ENCODE measurements at regions not wholly inside any gene's neighbourhood (a gene's known extent, or its start where the extent isn't known, plus 50 kb on each side); places are given as distances from the start of the nearest gene placed in this dataset.

- TF ChIP-seq, protein P1, sequence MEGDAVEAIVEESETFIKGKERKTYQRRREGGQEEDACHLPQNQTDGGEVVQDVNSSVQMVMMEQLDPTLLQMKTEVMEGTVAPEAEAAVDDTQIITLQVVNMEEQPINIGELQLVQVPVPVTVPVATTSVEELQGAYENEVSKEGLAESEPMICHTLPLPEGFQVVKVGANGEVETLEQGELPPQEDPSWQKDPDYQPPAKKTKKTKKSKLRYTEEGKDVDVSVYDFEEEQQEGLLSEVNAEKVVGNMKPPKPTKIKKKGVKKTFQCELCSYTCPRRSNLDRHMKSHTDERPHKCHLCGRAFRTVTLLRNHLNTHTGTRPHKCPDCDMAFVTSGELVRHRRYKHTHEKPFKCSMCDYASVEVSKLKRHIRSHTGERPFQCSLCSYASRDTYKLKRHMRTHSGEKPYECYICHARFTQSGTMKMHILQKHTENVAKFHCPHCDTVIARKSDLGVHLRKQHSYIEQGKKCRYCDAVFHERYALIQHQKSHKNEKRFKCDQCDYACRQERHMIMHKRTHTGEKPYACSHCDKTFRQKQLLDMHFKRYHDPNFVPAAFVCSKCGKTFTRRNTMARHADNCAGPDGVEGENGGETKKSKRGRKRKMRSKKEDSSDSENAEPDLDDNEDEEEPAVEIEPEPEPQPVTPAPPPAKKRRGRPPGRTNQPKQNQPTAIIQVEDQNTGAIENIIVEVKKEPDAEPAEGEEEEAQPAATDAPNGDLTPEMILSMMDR (IDR thresholded peaks at IDR 0.05): no peak
- H3K36me3 Mint-ChIP-seq (ENCODE audit: low read depth): no peaks in the 10 kb centered on the region
- no peaks in the 10 kb centered on the region for H3K9me3 Mint-ChIP-seq
- no peak overlapping the region for H3K27ac Mint-ChIP-seq
- H3K27me3 Mint-ChIP-seq (ENCODE audit: insufficient read depth): peaks cover 22% of the 10 kb centered on the region
- DNase-seq: no peak
- no peak overlapping the region for H3K4me3 Mint-ChIP-seq
- no peaks in the 10 kb centered on the region for H3K4me1 Mint-ChIP-seq (ENCODE audit: low read depth)
Measured at GRCh38 chr1:177793900-177794299, 176.0 kb downstream of the SEC16B start.

GRCh38 chr1:177790566-177790965, 179.3 kb downstream of the SEC16B start:
- no peak for DNase-seq
- H3K27ac Mint-ChIP-seq: no peak overlapping the region
- peaks cover 7% of the 10 kb centered on the region for H3K4me1 Mint-ChIP-seq (ENCODE audit: low read depth)
- no peaks in the 10 kb centered on the region for H3K9me3 Mint-ChIP-seq
- H3K4me3 Mint-ChIP-seq: no peak overlapping the region
- TF ChIP-seq, protein P1 (IDR thresholded peaks at IDR 0.05): no peak
- peaks cover 10% of the 10 kb centered on the region for H3K27me3 Mint-ChIP-seq (ENCODE audit: insufficient read depth)
- H3K36me3 Mint-ChIP-seq (ENCODE audit: low read depth): no peaks in the 10 kb centered on the region

GRCh38 chr1:177789956-177790355, 179.9 kb downstream of the SEC16B start:
- DNase-seq: no peak
- Mint-ChIP-seq H3K4me1 (ENCODE audit: low read depth) (peaks cover 7% of the 10 kb centered on the region), H3K36me3 (ENCODE audit: low read depth) (no peaks in the 10 kb centered on the region), H3K4me3 (no peak overlapping the region), H3K27me3 (ENCODE audit: insufficient read depth) (peaks cover 10% of the 10 kb centered on the region), H3K9me3 (no peaks in the 10 kb centered on the region), H3K27ac (no peak overlapping the region)
- TF ChIP-seq, protein P1 (IDR thresholded peaks at IDR 0.05): no peak

DNA sequence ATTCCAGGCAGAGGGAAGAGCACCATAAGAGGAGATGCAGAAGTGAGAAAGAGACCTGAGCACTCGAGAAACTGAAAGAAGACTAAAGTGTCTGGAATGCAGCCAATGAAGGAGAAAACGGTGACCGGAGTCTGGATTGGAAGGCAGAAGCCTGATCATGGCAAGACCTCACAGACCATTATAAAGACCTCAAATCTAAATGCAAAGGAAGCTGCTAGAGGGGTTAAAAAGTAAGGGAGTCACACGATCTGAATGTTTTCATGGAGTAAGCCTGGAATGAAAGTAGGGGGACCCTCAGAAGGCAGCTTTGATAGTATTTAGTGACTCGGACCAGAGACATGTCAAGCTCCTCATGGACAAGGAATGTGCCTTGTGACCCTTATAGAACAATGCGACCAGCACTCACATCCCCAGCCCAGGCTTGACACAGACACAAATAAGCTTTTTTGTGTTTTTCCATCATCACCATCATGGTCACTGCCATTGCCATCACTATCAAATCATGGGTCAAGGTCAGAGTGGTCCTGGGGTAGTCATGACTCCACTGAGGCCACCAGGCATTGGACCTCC, 183.6 kb downstream of the SEC16B start:
- H3K27ac Mint-ChIP-seq: no peak overlapping the region
- H3K27me3 Mint-ChIP-seq (ENCODE audit: insufficient read depth): no peaks in the 10 kb centered on the region; the same call in none of the 2 replicates
- DNase-seq: no peak
- H3K4me3 Mint-ChIP-seq: peak overlapping the region; percentile 6; the same call in 1 of the 2 replicates
- TF ChIP-seq, protein P1 (IDR thresholded peaks at IDR 0.05): no peak
- H3K4me1 Mint-ChIP-seq (ENCODE audit: low read depth): peaks cover 12% of the 10 kb centered on the region
- H3K9me3 Mint-ChIP-seq: no peaks in the 10 kb centered on the region
- no peaks in the 10 kb centered on the region for H3K36me3 Mint-ChIP-seq (ENCODE audit: low read depth)

DNA sequence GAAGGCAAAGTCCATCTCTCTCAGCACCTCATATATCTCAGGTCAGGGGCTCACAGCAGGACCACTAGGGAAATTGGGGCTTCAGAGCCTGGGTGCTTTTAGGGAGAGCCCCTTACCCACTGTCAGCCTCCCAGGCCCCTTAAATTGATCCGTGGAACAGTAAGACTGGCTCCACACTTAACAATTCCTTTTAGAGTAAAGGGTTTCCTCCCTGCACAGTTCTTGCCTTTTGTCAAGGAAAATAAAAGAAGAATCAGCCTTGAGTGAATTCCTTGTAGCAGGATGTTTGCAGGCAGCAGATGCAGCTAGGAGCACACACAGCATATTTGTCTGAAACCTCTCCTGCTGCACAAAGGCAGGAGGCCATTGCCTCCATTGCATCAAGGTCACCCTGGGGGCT, 184.9 kb downstream of the SEC16B start:
- DNase-seq: no peak
- Mint-ChIP-seq H3K27me3 (ENCODE audit: insufficient read depth) (peaks cover 1% of the 10 kb centered on the region), H3K36me3 (ENCODE audit: low read depth) (no peaks in the 10 kb centered on the region), H3K4me3 (no peak overlapping the region), H3K4me1 (ENCODE audit: low read depth) (peaks cover 26% of the 10 kb centered on the region), H3K9me3 (no peaks in the 10 kb centered on the region), H3K27ac (no peak overlapping the region)
- TF ChIP-seq, protein P1 (IDR thresholded peaks at IDR 0.05): no peak

- Mint-ChIP-seq H3K27ac (no peak overlapping the region), H3K36me3 (ENCODE audit: low read depth) (no peaks in the 10 kb centered on the region), H3K27me3 (ENCODE audit: insufficient read depth) (peaks cover 1% of the 10 kb centered on the region), H3K4me1 (ENCODE audit: low read depth) (peaks cover 30% of the 10 kb centered on the region), H3K9me3 (no peaks in the 10 kb centered on the region), H3K4me3 (no peak overlapping the region)
- TF ChIP-seq, protein P1 (IDR thresholded peaks at IDR 0.05): no peak
- no peak for DNase-seq
Measured at GRCh38 chr1:177784409-177784808, 185.4 kb downstream of the SEC16B start.
